Heart right ventricle (tissue), 16 donors: ENCODE measurements at regions not wholly inside any gene's neighbourhood (a gene's known extent, or its start where the extent isn't known, plus 50 kb on each side); places are given as distances from the start of the nearest gene placed in this dataset.
A peak's percentile ranks its signal among the peaks of the same experiment; 100 is the strongest.

Experiments
- ATAC-seq, 8 donors: fragments of 200-7000 bp; cut with Tn5 transposase; one replicate each; pipeline ENCODE4 v1.9.1; 2020; ENCODE audit warnings: mild to moderate bottlenecking in 8 of 8, moderate library complexity in 8 of 8, moderate number of reproducible peaks in 1 of 8
- DNase-seq, 2 donors: peaks; one replicate each; pipeline ENCODE4 v3.0.0-alpha.2; 2020
- H3K27ac ChIP-seq, 10 donors: fragments of 200-600 bp; sonication (generic) in 2 of 10; one replicate each; pipeline versions ENCODE4 v1.5.0 to v1.8.0; 2020 to 2022; ENCODE audit warnings: mild to moderate bottlenecking in 3 of 10
- H3K27me3 ChIP-seq, 7 donors: fragments of 200-600 bp; one replicate each; pipeline ENCODE4 v1.8.0; 2021 to 2022; ENCODE audit warnings: mild to moderate bottlenecking in 2 of 7
- H3K36me3 ChIP-seq, 9 donors: fragments of 200-600 bp; sonication (generic) in 1 of 9; one replicate each; pipeline versions ENCODE4 v1.5.0 to v1.8.0; 2020 to 2022; ENCODE audit warnings: mild to moderate bottlenecking in 2 of 9
- H3K4me1 ChIP-seq, 9 donors: fragments of 200-600 bp; sonication (generic) in 1 of 9; one replicate each; pipeline versions ENCODE4 v1.5.0 to v1.8.0; 2020 to 2022; ENCODE audit warnings: mild to moderate bottlenecking in 4 of 9
- H3K4me3 ChIP-seq, 10 donors: fragments of 200-600 bp; sonication (generic) in 2 of 10; one replicate each; pipeline versions ENCODE4 v1.5.0 to v1.8.0; 2020 to 2022; ENCODE audit warnings: mild to moderate bottlenecking in 7 of 10, moderate library complexity in 2 of 10
- H3K9me3 ChIP-seq, 11 donors: fragments of 200-600 bp in 10 of 11; sonication (generic) in 2 of 11; one replicate each; pipeline versions ENCODE4 v1.5.0 to v1.8.0; 2013 to 2022; ENCODE audit warnings: mild to moderate bottlenecking in 2 of 11, control low read depth in 1 of 11, moderate library complexity in 1 of 11
- CTCF ChIP-seq, 9 donors: fragments of 200-600 bp; sonication (generic) in 2 of 9; IDR thresholded peaks; one replicate each; pipeline versions ENCODE4 v1.5.0 to v1.8.0; 2021 to 2022; ENCODE audit warnings: antibody characterized with exemption in 9 of 9, mild to moderate bottlenecking in 5 of 9, moderate library complexity in 1 of 9
- WGBS, 2 donors: extraction: QIAGEN DNeasy Blood & Tissue Kit; methylation state at CpG; one replicate each; pipeline ENCODE4 v1.1.7; 2013; ENCODE audit warnings: inconsistent platforms in 1 of 2; 5-methylcytosine and 5-hydroxymethylcytosine counted together
- intact Hi-C, 10 donors: fragments of 100-400 bp; cut with DNase I; formaldehyde crosslinking; loops; one replicate each; pipeline versions ENCODE4 v1.11.1 to v1.14.2; 2022
- donor health status: Arrhythmogenic right ventricular cardiomyopathy.
- donor health status: ischemic (EF 13 %, LVEDD 7.1; RV severe dilation, severe dysfunction).
- donor health status: healthy with polysubstance abuse.
- donor health status: DM: no; HTN: yes; CAD: no.
- donor health status: DM: no; HTN: no; CAD: no.
- donor health status: ischemic (EF 25% LVEDD 6.9; RV normal size, moderate dysfunction).
- donor health status: ischemic (EF 25% LVEDD 5.7; RV mildly dilated, moderate dysfunction).
- donor health status: healthy.
- donor health status: DM: yes; HTN: yes; CAD: no.
- donor health status: Ischemic cardiomyopathy.
- donor health status: ischemic (EF 35%, LVEDD 5.7; RV mildly dilated, moderate dysfunction).
- donor health status: nonischemic (EF 11% LVEDD 7.7; RV severe dilation, severe dysfunction).
- donor health status: DM: yes; HTN: yes; CAD: no.
- donor health status: PGD.
- donor health status: ischemic (EF 29% LVEDD 5.4; RV normal size, mild dysfunction).
- donor health status: nonischemic (EF 23%, LVEDD 6.1; RV moderate dilation, normal function).

- H3K36me3 ChIP-seq, result no peaks in the 10 kb centered on the region
- WGBS, 2 donors, result 80 to 84% methylated on average over 4 of the region's 4 CpGs
- no peak for TF ChIP-seq CTCF (IDR thresholded peaks at IDR 0.05)
- H3K4me1 ChIP-seq, result no peaks in the 10 kb centered on the region
- no peak overlapping the region for H3K4me3 ChIP-seq
- ATAC-seq (no peak), DNase-seq (no peak)
- H3K27ac ChIP-seq, result no peak overlapping the region
- no peaks in the 10 kb centered on the region for H3K27me3 ChIP-seq
- H3K9me3 ChIP-seq, result peaks cover 0 to 17% (median 4%) of the 10 kb centered on the region in 11 donors
- intact Hi-C loops, result no loop called here
These were observed 1078.1 kb upstream of the IGFBP7 start for GRCh38 chr4:58188316-58188715.

GRCh38 chr4:58175024-58175423, 1064.8 kb upstream of the IGFBP7 start:
- Histone ChIP-seq H3K27me3 (no peaks in the 10 kb centered on the region), H3K36me3 (no peaks in the 10 kb centered on the region), H3K9me3 (no peaks in the 10 kb centered on the region), H3K4me3 (no peak overlapping the region), H3K27ac (no peak overlapping the region), H3K4me1 (no peaks in the 10 kb centered on the region)
- WGBS, 2 donors, result 71 to 84% methylated on average over 2 of the region's 2 CpGs
- intact Hi-C loops, result no loop called here
- no peak for DNase-seq
- TF ChIP-seq CTCF (IDR thresholded peaks at IDR 0.05), result no peak
- ATAC-seq, result no peak

- no peak for DNase-seq
These were observed 1056.3 kb upstream of the IGFBP7 start for GRCh38 chr4:58166490-58166889.

GRCh38 chr4:58163156-58163555, 1053.0 kb upstream of the IGFBP7 start:
- no peaks in the 10 kb centered on the region for H3K27me3 ChIP-seq
- no peaks in the 10 kb centered on the region for H3K4me1 ChIP-seq
- intact Hi-C loops, result no loop called here
- 27 to 51% methylated on average over 2 of the region's 2 CpGs for WGBS, 2 donors
- TF ChIP-seq CTCF (IDR thresholded peaks at IDR 0.05), result no peak
- H3K4me3 ChIP-seq, result no peak overlapping the region
- H3K36me3 ChIP-seq, result no peaks in the 10 kb centered on the region
- no peaks in the 10 kb centered on the region for H3K9me3 ChIP-seq
- DNase-seq, result peak in 1 of 2 donors; percentile 16
- ATAC-seq, result peak in 6 of 8 donors; percentile 39 to 78 (median 66)
- no peak overlapping the region for H3K27ac ChIP-seq

More at GRCh38 chr4:58166490-58166889, 1056.3 kb upstream of the IGFBP7 start:
- Histone ChIP-seq H3K27me3 (no peaks in the 10 kb centered on the region), H3K4me3 (no peak overlapping the region), H3K36me3 (no peaks in the 10 kb centered on the region), H3K4me1 (no peaks in the 10 kb centered on the region), H3K27ac (no peak overlapping the region), H3K9me3 (no peaks in the 10 kb centered on the region)
- 41 to 50% methylated on average over 4 of the region's 4 CpGs for whole genome bisulfite sequencing, 2 donors
- no peak for TF ChIP-seq CTCF (IDR thresholded peaks at IDR 0.05)
- no peak for ATAC-seq
- intact Hi-C loops, result no loop called here
